Neural progenitor cell (in vitro differentiated cells): ENCODE measurements at regions not wholly inside any gene's neighbourhood (a gene's known extent, or its start where the extent isn't known, plus 50 kb on each side); places are given as distances from the start of the nearest gene placed in this dataset.

Source experiments
- EZH2 ChIP-seq: fragments of 200-600 bp; sonication (generic); IDR thresholded peaks from 2 replicates; pipeline ENCODE4 v1.6.1; 2017; ENCODE audit warnings: antibody characterized with exemption, mild to moderate bottlenecking, moderate library complexity
- TF ChIP-seq, protein P1 (sequence below): fragments of 200-600 bp; sonication (generic); IDR thresholded peaks from 2 replicates; pipeline ENCODE4 v1.5.1; 2017; ENCODE audit warnings: antibody characterized with exemption, mild to moderate bottlenecking

DNA sequence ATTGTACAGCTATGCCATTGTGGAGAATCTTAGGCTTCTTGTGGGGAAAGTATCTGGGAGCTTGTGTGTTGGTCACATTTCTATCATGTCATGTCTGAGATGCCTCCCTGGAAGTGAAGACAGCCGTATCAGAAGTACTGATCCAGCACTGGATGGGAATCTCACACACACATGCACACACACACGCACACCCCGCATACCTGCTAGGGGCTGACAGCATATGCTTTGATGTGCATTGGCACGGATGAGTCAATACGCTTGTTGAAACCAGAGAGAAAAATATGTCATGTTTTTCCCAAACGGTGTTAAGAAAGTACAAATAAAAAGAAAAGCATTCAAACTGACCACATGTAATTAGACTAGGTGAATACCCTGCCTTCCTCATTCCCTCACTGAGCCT lies 260.8 kb downstream of the KTN1 start:
- TF ChIP-seq, protein P1, sequence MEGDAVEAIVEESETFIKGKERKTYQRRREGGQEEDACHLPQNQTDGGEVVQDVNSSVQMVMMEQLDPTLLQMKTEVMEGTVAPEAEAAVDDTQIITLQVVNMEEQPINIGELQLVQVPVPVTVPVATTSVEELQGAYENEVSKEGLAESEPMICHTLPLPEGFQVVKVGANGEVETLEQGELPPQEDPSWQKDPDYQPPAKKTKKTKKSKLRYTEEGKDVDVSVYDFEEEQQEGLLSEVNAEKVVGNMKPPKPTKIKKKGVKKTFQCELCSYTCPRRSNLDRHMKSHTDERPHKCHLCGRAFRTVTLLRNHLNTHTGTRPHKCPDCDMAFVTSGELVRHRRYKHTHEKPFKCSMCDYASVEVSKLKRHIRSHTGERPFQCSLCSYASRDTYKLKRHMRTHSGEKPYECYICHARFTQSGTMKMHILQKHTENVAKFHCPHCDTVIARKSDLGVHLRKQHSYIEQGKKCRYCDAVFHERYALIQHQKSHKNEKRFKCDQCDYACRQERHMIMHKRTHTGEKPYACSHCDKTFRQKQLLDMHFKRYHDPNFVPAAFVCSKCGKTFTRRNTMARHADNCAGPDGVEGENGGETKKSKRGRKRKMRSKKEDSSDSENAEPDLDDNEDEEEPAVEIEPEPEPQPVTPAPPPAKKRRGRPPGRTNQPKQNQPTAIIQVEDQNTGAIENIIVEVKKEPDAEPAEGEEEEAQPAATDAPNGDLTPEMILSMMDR, result no peak
- TF ChIP-seq EZH2, result no peak
